Keratinocyte (primary cell): ENCODE measurements at regions not wholly inside any gene's neighbourhood (a gene's known extent, or its start where the extent isn't known, plus 50 kb on each side); places are given as distances from the start of the nearest gene placed in this dataset.

Experiments used
- CTCF ChIP-seq, 3 experiments: IDR thresholded peaks in 1 of 3; conservative IDR thresholded peaks in 1 of 3; optimal IDR thresholded peaks in 1 of 3; 2 replicates in 2 of 3; 3 replicates in 1 of 3; pipeline versions ENCODE3 to v1.5.1; 2011; ENCODE audit warnings: low read length in 3 of 3, mild to moderate bottlenecking in 3 of 3, moderate library complexity in 2 of 3, control low read depth in 1 of 3, inconsistent platforms in 1 of 3; ENCODE audit not compliant: insufficient read depth in 2 of 3; ENCODE audit errors: extremely low read depth in 1 of 3
- EZH2 ChIP-seq: IDR thresholded peaks from one replicate; pipeline ENCODE4 v1.6.1; 2012; ENCODE audit warnings: inconsistent platforms, mild to moderate bottlenecking, low read length, moderate library complexity

GRCh38 chr6:134634966-134635365 lies 314.9 kb downstream of the ALDH8A1 start:
- TF ChIP-seq CTCF (optimal IDR thresholded peaks at IDR 0.05 in 1 of 3, IDR thresholded peaks at IDR 0.05 in 1 of 3, conservative IDR thresholded peaks at IDR 0.05 in 1 of 3; ENCODE audit: extremely low read depth in 1 of 3, insufficient read depth in 2 of 3, low read length in 3 of 3) (no peak), EZH2 (no peak)
